HFFc6 (cell line): ENCODE measurements at regions not wholly inside any gene's neighbourhood (a gene's known extent, or its start where the extent isn't known, plus 50 kb on each side); places are given as distances from the start of the nearest gene placed in this dataset.

Source experiments
- DNase-seq: peaks from one replicate; pipeline ENCODE4 v3.0.0-alpha.2; 2018
- H3K27ac Mint-ChIP-seq: 2 replicates; pipeline ENCODE4 v1.8.0; 2020; ENCODE audit warnings: mild to moderate bottlenecking, mixed read lengths
- H3K27me3 Mint-ChIP-seq: 2 replicates; pipeline ENCODE4 v1.8.0; 2021; ENCODE audit warnings: mild to moderate bottlenecking, moderate library complexity, mixed read lengths; ENCODE audit not compliant: insufficient read depth
- H3K36me3 Mint-ChIP-seq: 2 replicates; pipeline ENCODE4 v1.8.0; 2021; ENCODE audit warnings: low read depth, mixed read lengths
- H3K4me1 Mint-ChIP-seq: 2 replicates; pipeline ENCODE4 v1.8.0; 2020; ENCODE audit warnings: low read depth, mixed read lengths
- H3K4me3 Mint-ChIP-seq: 2 replicates; pipeline ENCODE4 v1.8.0; 2020; ENCODE audit warnings: mild to moderate bottlenecking, moderate library complexity, mixed read lengths
- H3K9me3 Mint-ChIP-seq: 2 replicates; pipeline ENCODE4 v1.8.0; 2020; ENCODE audit warnings: mild to moderate bottlenecking, mixed read lengths
- TF ChIP-seq, protein P1 (sequence below): fragments of 200-600 bp; sonication (generic); IDR thresholded peaks from 2 replicates; pipeline ENCODE4 v1.5.0; 2021; ENCODE audit warnings: antibody characterized with exemption, mild to moderate bottlenecking

- Mint-ChIP-seq H3K36me3 (no peaks in the 10 kb centered on the region), H3K27me3 (no peaks in the 10 kb centered on the region), H3K27ac (no peak overlapping the region), H3K4me1 (no peaks in the 10 kb centered on the region), H3K9me3 (peaks cover 26% of the 10 kb centered on the region), H3K4me3 (no peak overlapping the region)
- TF ChIP-seq, protein P1, sequence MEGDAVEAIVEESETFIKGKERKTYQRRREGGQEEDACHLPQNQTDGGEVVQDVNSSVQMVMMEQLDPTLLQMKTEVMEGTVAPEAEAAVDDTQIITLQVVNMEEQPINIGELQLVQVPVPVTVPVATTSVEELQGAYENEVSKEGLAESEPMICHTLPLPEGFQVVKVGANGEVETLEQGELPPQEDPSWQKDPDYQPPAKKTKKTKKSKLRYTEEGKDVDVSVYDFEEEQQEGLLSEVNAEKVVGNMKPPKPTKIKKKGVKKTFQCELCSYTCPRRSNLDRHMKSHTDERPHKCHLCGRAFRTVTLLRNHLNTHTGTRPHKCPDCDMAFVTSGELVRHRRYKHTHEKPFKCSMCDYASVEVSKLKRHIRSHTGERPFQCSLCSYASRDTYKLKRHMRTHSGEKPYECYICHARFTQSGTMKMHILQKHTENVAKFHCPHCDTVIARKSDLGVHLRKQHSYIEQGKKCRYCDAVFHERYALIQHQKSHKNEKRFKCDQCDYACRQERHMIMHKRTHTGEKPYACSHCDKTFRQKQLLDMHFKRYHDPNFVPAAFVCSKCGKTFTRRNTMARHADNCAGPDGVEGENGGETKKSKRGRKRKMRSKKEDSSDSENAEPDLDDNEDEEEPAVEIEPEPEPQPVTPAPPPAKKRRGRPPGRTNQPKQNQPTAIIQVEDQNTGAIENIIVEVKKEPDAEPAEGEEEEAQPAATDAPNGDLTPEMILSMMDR = no peak
- no peak for DNase-seq
These were observed 129.4 kb downstream of the TUSC1 start for GRCh38 chr9:25548847-25549246.

GRCh38 chr9:25543806-25544205 is 134.4 kb downstream of the TUSC1 start:
- TF ChIP-seq, protein P1 = no peak
- DNase-seq = no peak
- no peak overlapping the region for H3K27ac Mint-ChIP-seq
- no peak overlapping the region for H3K4me3 Mint-ChIP-seq
- H3K9me3 Mint-ChIP-seq = peaks cover 25% of the 10 kb centered on the region
- no peaks in the 10 kb centered on the region for H3K36me3 Mint-ChIP-seq
- H3K4me1 Mint-ChIP-seq = no peaks in the 10 kb centered on the region
- H3K27me3 Mint-ChIP-seq = no peaks in the 10 kb centered on the region

DNA sequence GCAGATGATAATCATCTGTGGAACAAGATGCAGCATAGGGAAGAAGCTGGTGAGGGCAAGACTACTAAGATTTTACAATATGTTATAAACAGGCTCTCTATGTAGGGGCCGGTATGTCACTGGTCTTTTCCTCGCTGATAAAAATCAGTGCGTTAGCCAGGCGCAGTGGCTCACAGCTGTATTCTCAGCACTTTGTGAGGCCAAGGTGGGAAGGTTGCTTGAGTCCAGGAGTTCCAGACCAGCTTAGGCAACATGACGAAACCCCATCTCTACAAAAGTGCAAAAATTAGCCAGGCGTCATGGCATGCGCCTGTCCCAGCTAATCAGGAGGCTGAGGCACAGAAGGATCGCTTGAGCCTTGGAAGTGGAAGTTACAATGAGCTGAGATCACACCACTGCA is 135.9 kb downstream of the TUSC1 start:
- DNase-seq = no peak
- Mint-ChIP-seq H3K4me3 (no peak overlapping the region), H3K27ac (no peak overlapping the region), H3K4me1 (no peaks in the 10 kb centered on the region), H3K36me3 (no peaks in the 10 kb centered on the region), H3K27me3 (no peaks in the 10 kb centered on the region), H3K9me3 (peaks cover 25% of the 10 kb centered on the region)
- TF ChIP-seq, protein P1 = no peak

- Mint-ChIP-seq H3K9me3 (peaks cover 7% of the 10 kb centered on the region; the same call in 1 of the 2 replicates), H3K36me3 (no peaks in the 10 kb centered on the region), H3K27ac (no peak overlapping the region), H3K4me3 (no peak overlapping the region), H3K4me1 (no peaks in the 10 kb centered on the region), H3K27me3 (no peaks in the 10 kb centered on the region)
- DNase-seq = no peak
- TF ChIP-seq, protein P1 = no peak
These were observed 140.4 kb downstream of the TUSC1 start for GRCh38 chr9:25537808-25538207.

- no peak overlapping the region for H3K27ac Mint-ChIP-seq
- TF ChIP-seq, protein P1 = no peak
These were observed 159.0 kb downstream of the TUSC1 start for GRCh38 chr9:25519286-25519685.

DNA sequence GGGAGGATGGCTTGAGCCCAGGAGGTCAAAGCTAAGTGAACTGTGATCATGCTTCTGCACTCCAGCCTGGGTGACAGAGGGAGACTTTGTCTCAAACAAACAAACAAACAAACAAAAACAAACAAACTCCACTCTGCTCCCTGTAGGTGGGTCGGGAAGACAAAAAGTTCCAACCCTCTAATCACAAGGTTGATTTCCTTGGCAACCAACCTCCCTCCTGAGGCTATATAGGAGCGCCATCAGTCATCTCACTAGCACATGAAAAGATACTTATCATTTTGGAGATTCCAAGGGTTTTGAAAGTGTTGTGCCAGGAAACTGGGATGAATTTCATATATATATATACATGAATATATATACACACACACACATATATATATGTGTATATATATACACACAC is 160.5 kb downstream of the TUSC1 start:
- Mint-ChIP-seq H3K27me3 (no peaks in the 10 kb centered on the region), H3K9me3 (peaks cover 30% of the 10 kb centered on the region), H3K4me1 (no peaks in the 10 kb centered on the region), H3K4me3 (no peak overlapping the region), H3K27ac (no peak overlapping the region), H3K36me3 (no peaks in the 10 kb centered on the region)
- TF ChIP-seq, protein P1 = no peak
- DNase-seq = no peak

More at GRCh38 chr9:25519286-25519685, 159.0 kb downstream of the TUSC1 start:
- Mint-ChIP-seq H3K27me3 (no peaks in the 10 kb centered on the region), H3K36me3 (no peaks in the 10 kb centered on the region), H3K4me3 (no peak overlapping the region), H3K4me1 (no peaks in the 10 kb centered on the region), H3K9me3 (peaks cover 21% of the 10 kb centered on the region)
- DNase-seq = no peak
